Stimulated activated CD4-positive, alpha-beta T cell treated with anti-CD3 and anti-CD28 coated beads, Interleukin-12 subunit alpha, Interleukin-12 subunit beta, amount 100 ng/mL, for 4 hours (primary cell): ENCODE measurements at regions not wholly inside any gene's neighbourhood (a gene's known extent, or its start where the extent isn't known, plus 50 kb on each side); places are given as distances from the start of the nearest gene placed in this dataset.
"Not testable (repeated sequence)": the region's sequence is repeated elsewhere in the genome, so short reads cannot be mapped to it uniquely, and the experiment has no call there.

Experiments used
- DNase-seq: peaks from one replicate; pipeline ENCODE4 v3.0.0-alpha.2; 2020

DNA sequence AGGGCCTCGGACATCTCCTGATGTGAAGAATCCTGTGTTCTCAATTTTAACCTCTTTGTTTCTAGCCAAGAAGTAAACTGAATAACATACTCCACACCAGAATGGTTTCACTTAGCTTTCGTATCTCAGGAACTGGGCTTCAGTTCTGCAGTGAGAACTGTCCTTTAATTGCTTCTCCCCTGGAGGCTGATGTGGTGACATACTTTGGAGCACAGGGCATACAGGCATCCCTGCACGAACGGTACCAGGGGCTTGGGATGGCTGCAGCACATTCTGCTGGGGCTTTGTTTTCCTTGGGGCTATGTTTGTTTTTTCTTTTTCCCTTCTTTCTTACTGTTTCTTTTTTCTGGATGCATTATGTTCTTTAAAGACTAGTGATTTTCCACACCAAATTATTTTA is 230.5 kb downstream of the TM9SF2 start:
- DNase-seq = no peak

DNA sequence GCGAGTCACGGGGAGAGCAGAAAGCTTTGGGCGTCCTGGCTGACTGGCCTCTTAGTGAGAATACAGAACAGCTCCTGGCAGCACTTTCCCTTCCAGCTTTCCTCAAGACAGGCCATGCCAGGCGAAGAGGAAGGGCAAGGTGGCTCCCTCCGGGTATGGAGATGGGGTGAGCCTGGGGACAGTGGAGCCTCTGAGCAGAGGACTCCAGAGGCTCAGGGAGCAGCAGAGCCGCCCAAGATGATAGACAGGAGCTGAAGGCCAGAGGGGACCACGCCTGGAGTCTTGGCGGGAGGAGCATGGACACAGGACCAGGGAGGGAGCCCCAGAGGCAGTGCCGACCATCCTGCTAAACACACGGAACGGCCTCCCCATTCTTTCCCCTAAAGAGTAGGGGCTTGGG is 229.1 kb downstream of the TM9SF2 start:
- no peak for DNase-seq

DNA sequence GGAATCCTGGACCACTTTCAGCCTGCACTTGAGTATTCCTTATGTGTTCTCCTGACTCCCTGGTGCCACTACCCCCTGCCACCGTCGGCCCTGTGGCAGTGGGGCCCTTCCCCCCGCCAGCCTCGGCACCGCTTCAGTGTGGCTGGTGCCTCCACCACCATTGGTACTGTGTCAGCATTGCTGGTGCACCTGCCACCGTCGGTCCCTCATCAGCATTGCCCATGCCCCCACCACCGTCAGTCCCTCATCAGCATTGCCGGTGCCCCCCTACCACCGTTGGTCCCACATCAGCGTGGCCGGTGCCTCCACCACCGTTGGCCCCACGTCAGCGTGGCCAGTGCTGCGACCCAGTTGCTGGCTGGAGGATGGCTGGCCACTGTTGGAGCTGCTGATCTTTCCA is 228.5 kb downstream of the TM9SF2 start:
- DNase-seq = no peak

DNA sequence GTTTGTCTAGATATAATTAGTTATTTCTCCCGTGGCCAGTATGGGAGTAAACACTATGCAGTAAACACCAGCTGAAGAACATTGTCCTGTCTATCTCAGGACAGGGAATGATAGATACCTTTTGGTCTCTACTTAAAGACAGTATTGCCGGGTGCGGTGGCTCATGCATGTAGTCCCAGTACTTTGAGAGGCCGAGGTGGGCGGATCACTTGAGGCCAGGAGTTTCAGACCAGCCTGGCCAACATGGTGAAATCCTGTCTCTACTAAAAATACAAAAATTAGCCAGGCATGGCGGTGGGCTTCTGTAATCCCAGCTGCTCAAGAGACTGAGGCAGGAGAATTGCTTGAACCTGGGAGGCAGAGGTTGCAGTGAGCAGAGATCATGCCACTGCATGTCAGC is 226.4 kb downstream of the TM9SF2 start:
- not testable (repeated sequence) for DNase-seq

DNA sequence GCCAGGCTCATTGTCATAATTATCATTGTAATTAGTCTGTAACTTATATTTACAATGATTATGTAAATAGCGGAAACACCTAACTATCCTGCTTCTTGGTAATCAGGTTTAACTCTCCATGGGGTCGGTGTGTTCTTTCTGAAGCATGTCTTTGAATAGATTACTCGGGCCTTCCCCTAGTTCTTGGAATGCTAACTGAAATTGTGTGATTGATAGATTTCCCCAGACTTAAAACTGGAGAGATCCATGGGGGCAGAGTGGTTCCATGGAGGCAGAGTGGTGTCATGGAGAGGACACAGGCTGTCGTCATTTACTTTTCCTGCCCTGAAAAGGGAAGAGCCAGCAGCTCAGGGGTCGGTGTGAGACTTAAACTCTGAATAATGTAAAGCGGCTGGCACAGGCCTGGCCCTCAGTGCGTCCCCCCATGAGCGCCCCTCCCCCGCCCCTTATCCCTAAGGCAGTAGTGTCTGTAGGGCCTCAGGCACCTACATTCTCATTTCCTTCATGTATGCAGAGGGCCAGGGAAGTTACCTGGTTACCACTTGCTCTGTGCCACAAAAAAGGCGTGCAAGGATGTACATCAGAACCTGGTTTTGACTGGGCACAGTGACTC is 225.1 kb downstream of the TM9SF2 start:
- no peak for DNase-seq

DNA sequence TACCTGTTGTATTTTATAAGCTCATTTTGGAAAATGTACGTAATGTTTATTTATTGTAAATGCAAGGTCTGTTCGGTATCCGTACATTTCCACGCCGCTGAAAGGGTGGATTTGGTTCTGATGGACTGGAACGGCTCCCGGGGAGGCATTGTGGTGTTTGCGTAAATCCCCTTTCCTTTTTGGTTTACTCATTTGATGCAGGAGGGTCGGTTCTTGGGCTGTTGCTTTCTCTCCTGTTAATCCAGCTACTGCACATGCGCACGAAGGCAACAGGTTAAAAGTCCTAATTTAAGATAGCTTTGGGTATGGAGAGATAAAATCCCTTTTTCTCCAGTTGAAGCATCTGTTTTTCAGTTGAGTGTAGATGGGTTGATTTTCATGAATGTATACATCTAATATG is 224.4 kb downstream of the TM9SF2 start:
- DNase-seq = no peak

DNA sequence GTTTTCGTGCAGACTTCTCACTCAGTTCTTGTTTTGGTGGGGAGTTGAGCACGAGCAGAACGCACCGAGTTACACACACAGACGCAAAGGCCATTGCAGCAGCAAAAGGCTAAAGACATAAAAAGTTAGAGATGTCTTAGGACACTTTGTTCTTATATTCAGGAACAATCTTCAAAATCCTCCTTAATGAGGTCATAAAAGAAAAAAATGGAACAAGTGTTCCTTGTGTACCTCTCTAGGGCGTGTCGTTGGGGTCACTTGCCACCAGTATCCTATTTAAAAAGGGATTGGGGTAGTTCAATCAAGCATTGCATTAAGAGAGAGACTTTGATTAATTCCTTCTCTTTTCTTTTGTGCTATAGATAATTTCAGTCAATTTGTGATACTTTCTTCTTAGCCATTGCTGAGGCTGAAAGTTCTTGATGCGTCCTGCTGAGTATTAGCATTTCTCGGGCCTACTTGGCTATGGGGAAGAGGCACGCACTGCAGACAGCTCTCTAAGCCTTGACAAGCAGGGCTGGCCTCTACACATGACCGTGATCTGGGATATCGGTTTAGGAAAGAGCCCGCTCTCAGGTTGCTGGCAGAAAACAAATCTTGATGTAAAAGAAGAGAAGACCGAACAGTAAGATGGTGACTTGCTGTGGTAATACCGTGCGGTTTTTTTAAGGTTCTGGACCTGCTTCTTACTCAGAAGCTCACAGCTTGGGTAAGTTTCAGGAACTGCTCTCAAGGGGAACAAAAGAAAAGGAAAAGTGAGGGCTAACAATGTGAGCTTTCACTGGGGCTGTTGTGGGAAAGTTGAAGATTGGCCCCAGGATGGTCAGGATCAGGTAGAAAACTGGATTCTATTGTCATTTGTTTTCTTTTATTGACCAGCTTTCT is 223.6 kb downstream of the TM9SF2 start:
- no peak for DNase-seq

DNA sequence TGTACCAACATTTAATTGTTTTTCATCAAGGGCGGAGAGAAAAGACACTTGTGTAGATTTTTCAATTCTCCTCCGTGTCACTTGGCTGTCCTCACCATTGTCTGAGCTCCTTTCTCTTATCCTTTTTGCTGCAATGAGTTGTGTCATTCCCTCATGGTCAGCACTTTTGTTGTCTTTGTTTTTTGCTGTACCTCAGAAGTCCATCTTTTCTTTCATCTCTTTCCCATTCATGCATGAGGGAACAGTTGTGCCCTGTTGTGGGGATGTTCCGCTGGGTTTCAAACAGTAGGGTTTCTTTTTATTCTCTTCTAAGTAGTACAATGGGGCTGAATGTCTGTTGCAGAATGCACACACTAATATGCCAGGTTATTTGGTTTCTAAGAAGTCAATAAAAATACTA is 222.6 kb downstream of the TM9SF2 start:
- no peak for DNase-seq

DNA sequence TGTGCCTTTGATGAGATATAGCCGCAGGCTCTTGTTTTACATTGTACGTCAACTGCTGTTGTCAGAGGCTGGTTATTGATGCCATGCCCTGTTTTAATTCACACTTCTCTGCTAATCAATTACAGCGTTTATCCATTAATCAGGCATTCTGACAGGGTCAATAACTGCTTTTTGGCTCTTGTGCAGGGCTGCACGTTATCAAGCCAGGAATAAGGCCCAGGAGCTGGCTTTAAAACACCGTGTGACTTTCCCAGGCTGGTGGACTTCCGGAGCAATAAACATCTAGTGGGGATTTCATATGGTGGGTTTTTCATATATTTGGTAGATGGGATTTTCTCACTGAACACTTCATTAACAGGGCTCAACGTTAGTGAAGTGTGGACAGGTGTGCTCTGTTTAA is 221.7 kb downstream of the TM9SF2 start:
- no peak for DNase-seq

DNA sequence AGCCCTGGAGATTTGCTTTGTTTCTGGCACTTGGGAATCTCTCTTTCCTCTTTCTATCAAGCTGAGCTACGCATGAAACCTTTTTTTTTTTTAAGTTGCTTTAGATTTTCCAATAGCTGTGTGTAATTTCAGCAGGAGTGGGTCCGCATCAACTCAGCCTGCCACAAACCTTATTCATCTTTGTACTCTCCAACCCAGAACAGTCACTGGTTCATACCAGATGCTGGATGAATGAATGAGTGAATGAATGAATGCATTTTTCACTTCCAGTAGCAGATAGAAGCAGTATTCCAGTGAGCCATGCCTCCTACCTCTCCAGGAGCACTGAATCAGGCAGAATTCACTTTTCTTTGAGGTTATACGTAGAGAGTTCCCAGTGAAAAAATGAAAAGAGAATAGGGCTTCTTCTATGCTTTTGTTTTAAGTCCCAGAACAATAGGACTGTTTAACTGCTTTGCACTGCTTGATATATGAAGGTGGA is 221.1 kb downstream of the TM9SF2 start:
- no peak for DNase-seq

DNA sequence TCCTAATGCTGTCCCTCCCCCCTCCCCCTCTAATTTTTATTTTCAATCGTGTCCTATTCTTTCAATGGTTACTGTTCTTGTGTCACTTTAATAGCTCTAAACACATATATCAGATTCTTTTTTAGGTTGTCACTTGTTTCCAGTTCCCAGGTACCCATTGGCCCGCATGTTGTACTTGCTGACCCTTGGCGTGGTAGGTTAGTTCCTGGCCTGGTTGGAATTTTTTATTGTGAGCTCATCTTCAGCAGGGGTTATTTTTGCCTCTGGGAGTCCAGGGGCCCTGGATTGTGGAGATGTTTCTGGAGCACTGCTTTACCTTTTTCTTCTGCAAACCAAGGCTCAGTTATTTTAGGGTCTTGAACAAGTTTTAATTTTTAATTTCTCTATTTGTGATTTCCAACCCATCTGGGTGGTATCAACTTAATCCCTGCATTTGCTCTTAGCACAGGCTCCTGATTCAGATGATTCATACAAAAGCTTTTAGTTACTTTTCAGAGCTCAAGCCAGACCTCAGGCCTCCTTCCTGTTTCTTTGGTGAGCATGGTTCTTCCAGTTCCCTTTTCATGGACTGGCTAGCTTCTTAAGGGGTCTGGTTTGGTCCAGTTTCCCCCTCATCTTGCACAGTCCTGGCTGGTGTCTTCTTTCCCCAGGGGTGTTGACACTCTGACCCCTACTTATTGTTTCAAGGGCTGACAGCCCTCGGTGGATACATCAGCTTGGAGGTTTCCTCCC is 220.5 kb downstream of the TM9SF2 start:
- no peak for DNase-seq

DNA sequence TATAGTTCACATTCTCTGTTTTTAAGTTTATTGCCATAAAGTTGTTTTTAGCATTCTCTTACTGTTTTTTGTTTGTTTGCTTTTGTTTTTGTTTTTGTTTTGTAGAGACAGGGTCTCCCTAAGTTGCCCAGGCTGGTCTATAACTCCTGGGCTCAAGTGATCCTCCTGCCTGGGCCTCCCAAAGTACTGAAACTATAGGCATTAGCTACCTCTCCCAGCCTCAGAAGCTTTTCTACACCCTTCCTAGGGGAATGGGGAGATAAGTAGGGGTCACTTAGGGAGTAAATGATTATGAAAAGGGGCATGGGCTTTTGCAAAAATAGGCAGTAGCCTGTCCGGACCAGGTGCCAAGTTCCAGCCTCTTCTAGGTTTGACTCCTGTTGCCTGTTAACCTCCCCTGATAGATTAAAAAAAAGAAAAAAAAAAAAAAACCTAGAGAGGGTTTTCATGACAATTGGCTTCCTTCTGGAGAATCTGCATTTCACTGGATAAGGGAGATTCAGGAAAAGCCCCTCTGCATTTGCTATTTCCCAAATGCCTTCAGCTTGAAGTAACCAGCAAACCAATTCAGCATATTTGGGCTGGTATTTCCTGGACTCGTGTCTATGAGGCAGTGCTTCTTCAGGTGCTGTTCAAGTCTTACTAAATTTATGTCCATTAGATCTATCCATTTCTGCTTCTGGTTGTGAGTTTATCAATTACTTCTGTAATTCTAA is 216.8 kb downstream of the TM9SF2 start:
- no peak for DNase-seq

DNA sequence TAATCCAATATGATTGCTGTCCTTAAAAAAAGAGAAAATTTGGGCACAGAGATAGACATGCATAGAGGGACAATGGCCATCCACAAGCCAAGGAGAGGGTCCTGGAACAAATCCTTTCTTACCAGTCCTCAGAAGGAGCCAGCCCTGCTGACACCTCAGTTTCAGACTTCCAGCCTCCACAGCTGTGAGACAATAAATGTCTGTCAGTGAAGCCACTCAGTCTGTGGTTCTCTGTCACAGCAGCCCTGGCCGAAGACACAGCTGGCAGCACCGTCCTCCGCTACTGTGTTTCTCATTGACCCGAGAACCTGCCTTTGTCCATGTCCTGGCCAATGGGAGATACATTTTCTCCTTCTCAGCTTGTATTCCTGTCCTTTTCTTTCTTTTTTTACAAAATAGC is 207.9 kb downstream of the TM9SF2 start:
- DNase-seq = no peak

DNA sequence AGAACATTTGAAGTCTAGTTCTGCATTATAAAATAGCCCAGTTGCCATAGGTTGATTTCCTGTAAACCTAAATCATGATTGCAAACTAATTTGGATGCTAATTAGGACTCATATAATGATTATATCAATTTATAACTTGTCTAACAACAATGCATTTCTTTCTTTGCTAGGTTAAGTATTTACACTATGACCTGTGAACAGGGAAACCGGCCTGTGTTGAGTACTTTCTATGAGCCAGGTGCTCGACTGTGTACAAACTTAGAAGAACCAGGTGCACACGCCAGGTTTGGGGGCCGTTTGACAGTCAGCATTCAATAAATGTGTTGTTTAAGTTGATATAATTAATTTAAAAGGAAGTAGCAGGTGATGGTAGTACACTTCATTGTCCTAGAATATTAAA is 203.1 kb downstream of the TM9SF2 start:
- no peak for DNase-seq

DNA sequence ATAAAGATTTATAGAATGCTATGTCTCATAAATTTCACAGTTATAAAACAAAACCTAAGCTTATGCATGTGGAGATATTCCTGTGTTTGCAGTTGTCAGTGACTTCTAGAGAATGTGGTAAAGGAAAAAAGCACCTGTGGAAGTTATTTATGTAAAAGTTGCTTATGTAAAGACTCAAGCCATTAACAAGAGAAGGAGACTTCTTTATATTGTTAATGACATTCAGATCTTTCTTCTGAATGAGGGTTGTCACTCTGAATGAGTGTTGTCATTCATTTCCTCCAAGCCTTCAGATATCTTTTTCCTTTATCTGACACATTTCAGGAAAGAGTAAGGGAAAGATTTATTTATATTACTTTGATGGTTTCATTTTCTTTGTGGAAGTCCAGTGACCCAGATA is 202.6 kb downstream of the TM9SF2 start:
- no peak for DNase-seq

DNA sequence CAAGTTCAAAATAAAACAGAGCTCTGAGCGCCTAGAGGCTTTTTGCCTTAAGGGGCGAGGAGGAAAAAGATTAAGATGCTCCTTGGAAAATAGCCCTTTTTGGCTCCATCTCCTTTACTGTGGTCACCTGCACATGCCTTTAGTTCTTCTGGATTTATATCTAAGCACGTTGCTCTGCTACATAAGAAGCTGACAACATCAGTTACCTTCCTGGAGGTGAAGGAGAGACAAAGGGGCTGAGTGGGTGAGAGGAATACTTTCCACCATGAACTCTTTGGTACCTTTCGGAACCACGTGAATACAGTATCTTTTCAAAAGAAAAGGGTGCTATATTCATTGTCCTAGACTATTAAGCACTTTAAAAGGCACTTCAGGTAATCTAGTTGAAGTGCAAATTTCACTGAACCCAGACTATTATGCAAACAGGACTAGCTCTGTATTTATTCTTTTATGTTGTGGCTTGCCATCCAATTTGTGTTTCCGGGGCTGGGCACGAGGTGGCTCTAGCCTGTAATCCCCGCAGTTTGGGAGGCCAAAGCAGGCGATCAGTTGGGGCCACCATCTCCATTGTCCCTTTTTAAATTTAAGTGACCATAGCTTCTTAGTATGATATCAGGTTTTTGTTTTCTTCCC is 201.5 kb downstream of the TM9SF2 start:
- no peak for DNase-seq

DNA sequence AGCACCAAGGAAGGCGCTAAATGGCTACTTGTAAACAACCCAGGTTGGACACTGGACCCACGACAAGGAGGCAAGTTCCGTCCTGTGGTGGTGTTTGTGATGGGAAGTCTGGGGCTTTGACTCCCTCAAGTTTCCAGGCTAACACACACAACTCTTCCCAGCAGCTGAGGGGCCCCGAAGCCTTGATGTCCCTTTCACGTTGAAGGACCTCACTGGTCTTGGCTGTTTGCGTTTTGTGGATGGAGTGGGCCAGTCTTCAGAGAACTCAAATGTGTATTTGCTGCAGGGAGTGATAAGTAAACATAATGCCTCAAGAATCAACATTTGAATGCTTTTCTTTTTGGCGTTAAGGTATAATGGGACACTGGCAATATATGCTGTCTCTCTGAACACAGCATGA is 199.2 kb downstream of the TM9SF2 start:
- DNase-seq = no peak

DNA sequence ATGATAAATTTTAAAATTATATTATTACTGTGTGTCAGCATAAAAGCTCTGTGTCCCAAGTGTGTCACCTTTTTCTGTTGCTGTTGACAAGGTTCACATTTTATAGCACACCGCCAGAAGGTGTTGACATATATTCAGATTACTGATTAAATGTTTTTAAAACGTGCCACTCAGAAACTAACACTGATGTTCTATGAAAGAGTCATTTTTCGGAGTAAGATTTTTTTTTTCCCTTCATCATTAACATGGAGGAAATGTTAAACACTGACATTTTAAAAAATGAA is 197.5 kb downstream of the TM9SF2 start:
- no peak for DNase-seq

DNA sequence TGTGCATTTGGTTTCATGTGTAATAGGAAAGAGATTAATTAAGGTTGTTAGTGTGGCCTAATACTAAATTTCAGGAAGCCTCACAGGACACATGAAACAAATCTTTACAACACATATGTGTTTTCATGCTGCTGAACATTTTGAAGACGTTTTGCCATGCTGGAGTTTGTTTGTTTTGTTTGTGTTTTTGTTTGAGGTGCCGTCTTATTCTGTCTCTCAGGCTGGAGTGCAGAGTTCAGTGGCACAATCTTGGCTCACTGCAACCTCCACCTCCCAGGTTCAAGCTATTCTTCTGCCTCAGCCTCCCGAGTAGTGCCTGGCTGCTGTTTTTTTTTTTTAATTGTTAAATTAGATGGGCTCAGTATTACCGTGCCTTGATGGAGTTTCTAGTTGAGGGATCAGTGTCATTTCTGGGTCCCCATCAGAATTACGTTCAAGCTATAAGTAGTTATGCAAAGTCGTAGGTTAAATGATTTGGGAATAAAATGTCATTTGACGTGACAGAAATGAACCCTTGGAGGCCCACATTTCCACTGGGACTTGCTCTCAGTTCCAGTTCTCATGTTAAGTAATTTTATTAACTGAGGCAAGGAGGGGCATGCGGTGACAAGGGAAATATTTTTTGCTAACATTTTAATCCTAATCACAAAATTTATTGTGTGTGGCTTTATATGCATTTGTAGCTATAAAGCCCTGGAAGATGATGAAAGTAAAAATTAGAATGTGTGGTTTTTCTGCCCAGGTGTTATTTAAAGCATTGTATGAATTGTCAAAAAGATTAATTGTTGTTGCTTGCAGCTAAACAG is 196.9 kb downstream of the TM9SF2 start:
- no peak for DNase-seq

DNA sequence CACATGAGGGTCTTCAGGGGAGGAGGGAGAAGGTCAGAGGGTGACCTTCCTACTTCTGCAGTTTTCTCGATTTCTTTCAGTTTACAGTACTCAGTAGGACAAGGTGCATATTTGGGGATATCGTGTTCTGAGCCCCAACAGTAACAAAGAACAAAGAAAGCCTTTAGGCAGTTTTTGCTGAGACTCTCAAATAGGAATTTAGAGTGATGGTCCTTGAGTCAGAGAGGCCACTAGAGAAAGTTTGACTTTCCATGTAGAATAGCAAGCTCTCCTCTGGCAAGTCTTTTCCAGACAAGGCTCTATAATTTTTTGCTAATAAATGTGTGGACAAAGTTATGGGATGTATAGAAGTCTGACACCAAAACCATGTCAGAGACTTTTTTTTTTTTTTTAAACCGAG is 194.6 kb downstream of the TM9SF2 start:
- no peak for DNase-seq

DNA sequence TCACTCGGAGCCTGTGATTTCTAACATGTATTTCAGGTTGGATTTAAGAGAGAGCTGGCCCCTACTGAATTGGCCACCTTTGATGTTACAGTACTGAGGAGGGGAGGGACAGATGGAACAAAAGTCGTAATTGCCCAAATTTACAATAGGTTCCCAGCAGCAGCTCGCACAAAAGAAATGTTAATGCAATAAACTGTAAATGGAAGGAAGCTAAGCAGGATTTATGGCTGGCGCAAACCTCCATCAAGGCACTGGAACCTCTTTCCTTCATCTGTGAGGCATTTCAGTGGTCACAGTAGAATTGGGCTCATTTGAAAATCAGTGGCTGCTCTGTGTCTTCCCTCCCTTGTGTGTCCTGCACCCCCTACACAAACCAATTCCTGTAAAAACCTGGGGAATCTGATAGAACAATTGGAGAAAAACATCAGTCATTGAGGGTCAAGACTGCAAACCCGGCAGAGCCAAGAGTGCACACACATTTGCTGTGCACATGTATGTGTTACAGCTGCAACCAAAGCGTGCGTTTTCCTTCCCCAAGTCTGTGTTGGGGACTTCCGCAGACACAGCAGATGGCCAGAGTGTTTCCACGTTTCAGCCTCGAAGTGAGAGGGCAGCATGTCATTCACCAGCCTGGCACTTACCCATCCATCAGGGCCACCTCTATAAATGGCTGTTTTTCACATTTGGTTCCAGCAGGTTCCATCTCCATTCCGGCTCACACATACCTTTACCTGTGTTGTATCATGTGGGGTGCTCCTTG is 192.8 kb downstream of the TM9SF2 start:
- no peak for DNase-seq
